RWPE2 (cell line): ENCODE measurements at regions not wholly inside any gene's neighbourhood (a gene's known extent, or its start where the extent isn't known, plus 50 kb on each side); places are given as distances from the start of the nearest gene placed in this dataset.

Experiments used
- ATAC-seq: fragments of 200-7000 bp; cut with Tn5 transposase; 3 replicates; pipeline ENCODE4 v1.9.1; 2021; ENCODE audit warnings: low read depth
- DNase-seq: peaks from one replicate; pipeline ENCODE4 v3.0.0-alpha.2; 2020; ENCODE audit warnings: low spot score
- H3K27ac ChIP-seq: fragments of 450-650 bp; 2 replicates; pipeline ENCODE4 v1.5.1; 2017; ENCODE audit warnings: mild to moderate bottlenecking; ENCODE audit not compliant: poor library complexity, severe bottlenecking
- H3K27me3 ChIP-seq: fragments of 250-450 bp; sonication (Bioruptor Pico); 2 replicates; pipeline ENCODE4 v1.5.1; 2021; ENCODE audit warnings: mild to moderate bottlenecking, moderate library complexity; ENCODE audit not compliant: insufficient read depth, poor library complexity, severe bottlenecking
- H3K36me3 ChIP-seq: fragments of 250-450 bp; sonication (Bioruptor Pico); 2 replicates; pipeline ENCODE4 v1.5.1; 2020; ENCODE audit warnings: low read depth, mild to moderate bottlenecking, moderate library complexity
- H3K4me1 ChIP-seq: fragments of 250-450 bp; sonication (Bioruptor Pico); 2 replicates; pipeline ENCODE4 v1.5.1; 2021; ENCODE audit warnings: mild to moderate bottlenecking, moderate library complexity; ENCODE audit not compliant: insufficient read depth, poor library complexity, severe bottlenecking
- H3K4me3 ChIP-seq: fragments of 250-450 bp; sonication (Bioruptor Pico); 2 replicates; pipeline ENCODE4 v1.5.1; 2021; ENCODE audit warnings: mild to moderate bottlenecking, moderate library complexity; ENCODE audit not compliant: severe bottlenecking
- H3K9me3 ChIP-seq: fragments of 250-450 bp; sonication (Bioruptor Pico); 2 replicates; pipeline ENCODE4 v1.5.1; 2021; ENCODE audit warnings: mild to moderate bottlenecking, moderate library complexity; ENCODE audit not compliant: severe bottlenecking
- CTCF ChIP-seq: fragments of 450-650 bp; IDR thresholded peaks from one replicate; pipeline ENCODE4 v1.5.1; 2017; ENCODE audit warnings: mild to moderate bottlenecking, moderate library complexity; ENCODE audit not compliant: poor library complexity, severe bottlenecking

GRCh38 chr2:217150236-217150635, 290.4 kb upstream of the TNP1 start:
- Histone ChIP-seq H3K27me3 (no peaks in the 10 kb centered on the region), H3K36me3 (no peaks in the 10 kb centered on the region), H3K9me3 (no peaks in the 10 kb centered on the region), H3K4me3 (no peak overlapping the region), H3K27ac (no peak overlapping the region), H3K4me1 (no peaks in the 10 kb centered on the region)
- ATAC-seq (no peak), DNase-seq (no peak)
- TF ChIP-seq CTCF: no peak

- Histone ChIP-seq H3K4me1 (no peaks in the 10 kb centered on the region), H3K36me3 (no peaks in the 10 kb centered on the region), H3K9me3 (no peaks in the 10 kb centered on the region), H3K27me3 (no peaks in the 10 kb centered on the region), H3K4me3 (no peak overlapping the region), H3K27ac (no peak overlapping the region)
- DNase-seq (no peak), ATAC-seq (no peak)
- TF ChIP-seq CTCF: no peak
Observed at GRCh38 chr2:217149087-217149660, 289.3 kb upstream of the TNP1 start.

GRCh38 chr2:217147818-217148217, 288.0 kb upstream of the TNP1 start:
- H3K27ac ChIP-seq: no peak overlapping the region
- ATAC-seq (no peak), DNase-seq (no peak)
- no peaks in the 10 kb centered on the region for H3K36me3 ChIP-seq
- TF ChIP-seq CTCF: no peak
- H3K27me3 ChIP-seq: no peaks in the 10 kb centered on the region
- H3K9me3 ChIP-seq: no peaks in the 10 kb centered on the region
- no peak overlapping the region for H3K4me3 ChIP-seq
- H3K4me1 ChIP-seq: no peaks in the 10 kb centered on the region

GRCh38 chr2:217146956-217147355, 287.1 kb upstream of the TNP1 start:
- H3K27ac ChIP-seq: no peak overlapping the region
- no peak for DNase-seq
- no peak for TF ChIP-seq CTCF
- no peaks in the 10 kb centered on the region for H3K9me3 ChIP-seq
- ATAC-seq: no peak
- no peaks in the 10 kb centered on the region for H3K4me1 ChIP-seq
- no peaks in the 10 kb centered on the region for H3K27me3 ChIP-seq
- no peaks in the 10 kb centered on the region for H3K36me3 ChIP-seq
- no peak overlapping the region for H3K4me3 ChIP-seq

GRCh38 chr2:217142649-217143266, 282.9 kb upstream of the TNP1 start:
- TF ChIP-seq CTCF: peak; percentile 78
- H3K27ac ChIP-seq: no peak overlapping the region
- H3K36me3 ChIP-seq: no peaks in the 10 kb centered on the region
- DNase-seq: no peak
- H3K27me3 ChIP-seq: no peaks in the 10 kb centered on the region
- ATAC-seq: no peak
- H3K4me3 ChIP-seq: no peak overlapping the region
- H3K9me3 ChIP-seq: peaks cover 4% of the 10 kb centered on the region
- H3K4me1 ChIP-seq: no peaks in the 10 kb centered on the region
